HG03095 (cell line): ENCODE measurements at regions not wholly inside any gene's neighbourhood (a gene's known extent, or its start where the extent isn't known, plus 50 kb on each side); places are given as distances from the start of the nearest gene placed in this dataset.

Experiments used
- ATAC-seq: cut with Tn5 transposase; IDR thresholded peaks from one replicate; pipeline ENCODE4 v1.9.1; 2021; ENCODE audit warnings: moderate library complexity; ENCODE audit not compliant: unreplicated experiment

DNA sequence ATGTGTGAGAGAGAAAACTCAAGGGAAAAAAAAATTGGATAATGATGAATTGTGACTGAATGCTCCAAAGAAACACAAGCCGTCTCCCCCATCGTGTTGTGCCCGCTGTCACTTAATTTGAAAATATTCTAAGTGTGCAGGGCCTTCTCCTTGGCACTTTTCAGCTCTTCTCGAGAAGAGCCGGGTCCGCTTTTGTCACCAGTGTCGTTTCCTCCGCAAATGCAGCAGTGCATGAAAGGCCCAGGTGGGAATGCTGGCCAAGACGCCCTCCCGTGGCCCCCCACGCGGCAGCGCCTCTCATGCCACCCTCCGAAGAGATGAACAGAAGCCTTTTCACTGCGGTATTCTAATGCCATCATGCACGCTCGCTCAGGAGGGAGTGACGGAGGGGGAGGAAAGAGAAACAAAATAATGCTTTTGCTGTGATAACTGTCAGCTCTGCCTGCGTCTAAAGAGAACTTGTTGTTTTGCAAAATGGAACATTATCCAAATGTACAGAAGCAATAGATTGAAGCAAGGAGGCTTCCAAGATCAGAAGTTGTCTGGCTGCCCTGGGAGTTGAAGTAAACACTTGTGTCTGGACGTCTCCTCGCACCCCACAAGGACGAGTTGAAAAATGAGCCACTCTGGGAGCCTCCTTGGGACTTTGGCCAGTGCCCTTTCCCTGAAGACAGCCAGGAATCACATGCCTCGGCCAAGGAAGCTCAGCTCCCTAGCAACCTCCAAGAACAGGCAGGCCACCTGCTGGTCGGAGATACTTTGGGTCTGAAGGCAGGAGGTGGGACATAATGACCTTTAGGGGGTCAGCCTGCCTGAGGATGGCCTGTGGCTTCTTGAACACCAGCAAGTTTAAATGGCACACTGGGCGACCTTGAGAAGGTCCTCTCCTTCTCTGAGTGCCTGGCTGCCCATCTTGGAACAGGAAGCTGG lies 166.1 kb upstream of the ZC3H12A start:
- ATAC-seq = no peak

- ATAC-seq = no peak
Measured at GRCh38 chr1:37309574-37309973, 164.8 kb upstream of the ZC3H12A start.

- no peak for ATAC-seq
Measured at GRCh38 chr1:37310064-37310463, 164.3 kb upstream of the ZC3H12A start.

DNA sequence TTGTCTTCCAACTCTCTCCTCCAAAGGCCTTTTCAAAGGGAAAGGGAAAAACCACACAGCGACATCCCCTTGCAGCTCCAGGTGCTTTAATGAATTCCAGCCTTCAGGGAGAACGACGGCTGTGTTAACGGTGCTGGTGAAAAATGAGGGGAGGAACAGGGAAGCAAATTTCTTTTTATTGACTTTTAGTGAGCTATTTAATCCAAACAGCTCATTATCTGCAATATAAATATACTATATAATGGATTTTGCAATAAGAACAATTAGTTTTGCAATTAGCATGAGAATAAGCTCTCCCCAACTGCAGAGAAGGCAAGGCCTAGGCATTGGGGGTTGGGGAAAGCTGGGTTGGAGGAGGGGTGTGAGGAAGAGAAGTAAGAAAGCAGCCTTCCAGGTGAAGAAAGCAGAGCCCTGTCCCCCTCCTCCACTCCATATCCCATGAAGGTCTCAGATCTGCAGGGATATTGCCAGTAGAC lies 159.0 kb upstream of the ZC3H12A start:
- no peak for ATAC-seq

GRCh38 chr1:37317870-37318467 lies 156.4 kb upstream of the ZC3H12A start:
- ATAC-seq = no peak

- ATAC-seq = no peak
Measured at GRCh38 chr1:37318490-37318889, 155.9 kb upstream of the ZC3H12A start.

DNA sequence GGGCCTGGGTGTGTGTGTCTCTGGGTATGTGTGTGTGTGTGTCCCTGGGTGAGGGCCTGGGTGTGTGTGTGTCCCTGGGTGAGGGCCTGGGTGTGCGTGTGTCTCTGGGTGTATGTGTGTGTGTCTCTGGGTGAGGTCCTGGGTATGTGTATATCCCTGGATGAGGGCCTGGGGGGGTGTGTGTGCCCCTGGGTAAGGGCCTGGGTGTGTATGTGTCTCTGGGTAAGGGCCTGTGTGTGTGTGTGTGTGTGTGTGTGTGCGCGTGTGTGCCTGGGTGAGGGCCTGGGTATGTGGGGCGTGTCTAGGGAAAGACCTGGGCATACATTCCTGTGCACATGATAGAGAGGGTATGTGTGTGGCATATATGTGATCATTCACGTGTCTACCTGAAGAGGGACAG lies 155.1 kb upstream of the ZC3H12A start:
- no peak for ATAC-seq

- no peak for ATAC-seq
Measured at GRCh38 chr1:37323486-37324377, 150.6 kb upstream of the ZC3H12A start.

- no peak for ATAC-seq
Measured at GRCh38 chr1:37325010-37325409, 149.4 kb upstream of the ZC3H12A start.

DNA sequence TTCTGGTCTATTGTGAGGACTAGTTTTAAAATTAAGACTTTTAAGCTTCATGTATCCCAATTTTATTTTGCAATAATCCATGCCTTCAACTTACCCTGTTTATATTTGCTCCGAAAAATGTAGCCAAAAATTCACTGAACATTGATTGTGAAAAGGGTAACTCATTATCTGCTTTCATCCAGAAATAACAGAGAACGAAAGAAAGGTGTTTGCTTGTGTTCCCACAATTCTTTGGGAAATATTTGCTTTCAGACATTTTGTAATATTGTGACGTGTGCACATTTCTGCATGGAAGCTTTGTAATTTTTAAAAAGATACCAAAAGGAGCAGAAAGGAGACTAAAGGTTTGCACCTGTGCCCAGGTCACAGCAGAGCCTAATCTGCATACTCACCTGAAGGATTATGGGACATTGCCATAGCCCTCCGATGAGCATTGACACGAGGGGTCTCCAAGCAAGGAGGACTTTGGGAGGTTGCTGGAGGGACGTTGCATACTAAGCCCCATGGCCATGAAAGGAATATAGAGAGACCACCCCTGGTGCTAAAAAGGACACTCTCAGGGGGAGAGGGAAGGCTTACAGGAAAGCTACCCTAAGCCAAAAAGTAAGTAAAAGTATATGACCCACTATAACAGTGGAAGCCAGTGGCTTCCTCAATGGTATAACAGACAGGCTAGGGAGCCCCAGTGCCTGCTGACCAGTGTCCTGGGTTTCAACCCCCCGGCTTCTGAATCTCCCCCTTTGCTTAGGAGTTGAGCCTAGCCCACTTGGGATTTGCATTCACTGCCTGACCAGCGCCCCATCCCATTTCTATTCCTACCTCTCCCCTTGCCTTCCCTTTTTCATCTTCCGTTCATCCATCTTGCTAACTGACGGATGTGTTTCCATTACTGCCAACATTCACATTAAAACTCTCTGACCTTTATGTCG lies 148.6 kb upstream of the ZC3H12A start:
- ATAC-seq = no peak

DNA sequence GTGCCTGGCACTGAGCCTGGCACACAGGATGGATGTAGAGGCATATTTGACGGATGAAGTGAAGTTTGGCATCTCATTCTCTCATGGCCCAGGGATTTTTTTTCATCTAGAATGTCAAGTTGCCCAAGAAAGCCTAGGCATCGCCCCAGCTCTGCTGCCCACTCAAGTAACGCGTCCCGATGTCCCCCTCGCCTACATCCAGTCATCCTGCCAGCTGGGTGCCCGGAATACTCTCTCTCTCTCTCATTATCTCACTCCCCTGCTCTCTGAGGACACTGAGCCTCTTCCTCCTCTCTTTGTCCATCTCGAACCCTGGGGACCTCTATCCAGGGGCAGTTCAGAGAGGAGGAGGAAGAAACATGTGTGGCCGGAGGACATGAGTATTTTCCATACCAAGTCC lies 142.3 kb upstream of the ZC3H12A start:
- ATAC-seq = no peak

GRCh38 chr1:37338658-37339057 lies 135.7 kb upstream of the ZC3H12A start:
- no peak for ATAC-seq

- ATAC-seq = no peak
Measured at GRCh38 chr1:37342736-37343135, 131.6 kb upstream of the ZC3H12A start.

DNA sequence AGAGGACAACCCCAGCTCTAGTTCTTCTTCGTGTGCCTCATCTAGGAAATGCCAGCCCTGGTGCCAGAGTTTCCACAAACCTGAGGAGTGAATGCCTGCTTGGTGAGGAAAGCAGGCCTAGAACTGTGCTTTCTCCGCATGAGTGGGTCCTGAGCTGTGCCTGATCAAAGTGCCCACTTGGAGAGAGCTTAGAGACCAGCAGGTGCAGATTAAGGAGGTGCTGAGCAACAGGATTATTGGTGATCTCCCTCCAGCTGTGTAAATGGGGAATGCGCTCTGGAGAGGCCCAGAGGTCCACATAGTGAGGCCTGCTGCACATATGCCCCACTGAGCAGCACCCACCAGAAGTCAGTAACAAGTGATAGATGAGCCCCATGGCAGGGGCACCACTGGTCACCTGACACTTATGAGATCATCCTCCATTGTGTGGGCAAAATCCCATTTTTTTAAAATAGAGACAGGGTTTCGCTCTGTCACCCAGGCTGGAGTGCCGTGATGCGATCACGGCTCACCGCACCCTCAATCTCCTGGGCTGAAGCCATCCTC lies 127.2 kb upstream of the ZC3H12A start:
- no peak for ATAC-seq

DNA sequence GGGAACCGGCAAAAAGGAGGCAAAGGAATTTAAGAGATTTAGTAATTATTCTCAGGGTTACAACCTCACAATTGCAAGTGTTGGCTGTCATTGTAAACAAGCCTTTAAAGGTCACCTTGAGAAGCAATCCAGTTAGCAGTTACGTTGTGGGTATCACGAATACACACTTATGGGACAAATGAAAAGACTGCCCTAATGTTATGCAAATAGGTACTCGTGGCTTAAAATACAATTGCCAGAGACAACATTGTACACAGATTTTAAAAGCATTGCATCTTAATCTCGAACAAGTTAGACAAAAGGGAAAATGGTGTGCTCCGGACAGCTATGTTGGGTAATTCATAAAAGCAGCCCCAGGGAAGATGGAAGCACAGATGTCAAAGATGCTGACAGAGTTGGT lies 120.5 kb upstream of the ZC3H12A start:
- no peak for ATAC-seq

DNA sequence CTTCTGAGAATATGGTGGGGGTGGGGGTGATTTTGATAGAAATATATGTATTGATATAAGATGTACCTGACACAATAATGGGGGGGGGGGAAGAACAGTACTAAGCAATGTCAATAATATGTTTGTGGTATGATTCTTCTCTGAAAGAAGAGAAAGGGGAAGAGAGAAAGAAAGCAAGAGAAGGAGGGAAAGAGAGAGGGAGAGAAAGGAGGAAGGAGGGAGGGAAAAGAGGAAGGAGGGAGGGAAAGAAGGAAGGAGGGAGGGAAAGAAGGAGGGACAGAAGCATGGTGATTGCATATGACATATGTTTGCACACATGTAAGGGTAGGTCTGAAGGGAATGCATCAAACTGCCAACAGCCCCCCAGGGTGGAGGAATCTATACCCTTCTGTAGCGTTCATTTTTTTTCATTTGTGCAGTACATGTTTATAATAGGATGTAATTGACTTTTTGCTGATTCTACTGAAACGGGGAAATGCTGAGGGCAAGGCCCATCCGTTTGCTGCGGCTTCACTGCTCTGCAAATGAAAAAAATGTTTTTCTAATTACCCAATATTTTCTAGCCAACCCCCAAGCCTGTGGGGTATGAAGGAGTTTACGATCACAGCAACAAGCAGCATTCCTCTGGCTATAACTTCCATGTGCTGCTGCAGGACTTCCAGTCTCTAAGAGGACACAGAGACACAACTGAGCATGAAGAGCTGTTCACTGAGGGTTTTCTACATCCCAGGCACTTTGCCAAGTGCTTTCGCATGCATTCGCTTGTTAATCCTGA lies 119.3 kb upstream of the ZC3H12A start:
- ATAC-seq = no peak

GRCh38 chr1:37358992-37359391 lies 115.4 kb upstream of the ZC3H12A start:
- no peak for ATAC-seq

- ATAC-seq = no peak
Measured at GRCh38 chr1:37360011-37360410, 114.4 kb upstream of the ZC3H12A start.
